HEK293 (cell line): ENCODE measurements at regions not wholly inside any gene's neighbourhood (a gene's known extent, or its start where the extent isn't known, plus 50 kb on each side); places are given as distances from the start of the nearest gene placed in this dataset.

Source experiments
- CTCF ChIA-PET: fragments of 350-600 bp; formaldehyde crosslinking; extraction: SDS; loops from one replicate; lab custom pipeline; 2021; ENCODE audit warnings: antibody characterized with exemption; lab: Yijun Ruan, JAX
- POLR2A ChIA-PET: fragments of 300-600 bp; formaldehyde crosslinking; extraction: SDS; loops from one replicate; lab custom pipeline; 2020; ENCODE audit warnings: antibody characterized with exemption, inconsistent platforms; lab: Yijun Ruan, JAX
- H3K27ac ChIP-seq: fragments of 200-500 bp; sonication (Bioruptor generic); 2 replicates; pipeline ENCODE4 v1.5.1; 2014; ENCODE audit warnings: low read depth, low read length, control low read depth, inconsistent platforms; ENCODE audit errors: extremely low read depth
- H3K36me3 ChIP-seq, 2 experiments: fragments of 200-500 bp in 1 of 2; sonication (Bioruptor generic) in 1 of 2; 1 replicate in 1 of 2; 2 replicates in 1 of 2; pipeline ENCODE4 v1.5.1; 2014 to 2017; ENCODE audit warnings: inconsistent platforms in 2 of 2, low read length in 2 of 2; ENCODE audit not compliant: control insufficient read depth in 2 of 2, insufficient read depth in 1 of 2
- H3K4me1 ChIP-seq: fragments of 200-500 bp; sonication (Bioruptor generic); 2 replicates; pipeline ENCODE4 v1.5.1; 2014; ENCODE audit warnings: mild to moderate bottlenecking, low read length, inconsistent platforms; ENCODE audit not compliant: control insufficient read depth, insufficient read depth
- H3K4me3 ChIP-seq: 2 replicates; pipeline ENCODE4 v1.5.1; 2011; ENCODE audit warnings: low read depth, mild to moderate bottlenecking, control low read depth, low read length, moderate library complexity
- H3K9me3 ChIP-seq: fragments of 200-500 bp; sonication (Bioruptor generic); 2 replicates; pipeline ENCODE4 v1.5.1; 2014; ENCODE audit warnings: low read depth, low read length, inconsistent platforms; ENCODE audit not compliant: control insufficient read depth, insufficient read depth
- GLI2 ChIP-seq: fragments of 450-650 bp; formaldehyde crosslinking; IDR thresholded peaks from 2 replicates; pipeline ENCODE4; 2017; ENCODE audit warnings: missing biosample characterization, missing genetic modification characterization, low read depth, borderline replicate concordance
- IKZF3 ChIP-seq: fragments of 450-650 bp; IDR thresholded peaks from 2 replicates; pipeline ENCODE4 v1.5.0; 2018; ENCODE audit warnings: missing biosample characterization, mild to moderate bottlenecking, missing genetic modification characterization, moderate library complexity
- KLF9 ChIP-seq: fragments of 450-650 bp; formaldehyde crosslinking; IDR thresholded peaks from 2 replicates; pipeline ENCODE4 v1.5.1; 2016; ENCODE audit warnings: missing biosample characterization, missing genetic modification characterization, low read depth
- SCRT2 ChIP-seq: fragments of 450-650 bp; formaldehyde crosslinking; IDR thresholded peaks from 2 replicates; pipeline ENCODE4 v1.5.1; 2016; ENCODE audit warnings: missing biosample characterization, missing genetic modification characterization
- ZFP37 ChIP-seq: fragments of 450-650 bp; formaldehyde crosslinking; IDR thresholded peaks from 2 replicates; pipeline ENCODE4 v1.5.1; 2016; ENCODE audit warnings: missing biosample characterization, missing genetic modification characterization
- ZIC2 ChIP-seq: fragments of 450-650 bp; formaldehyde crosslinking; IDR thresholded peaks from 2 replicates; pipeline ENCODE4 v1.5.1; 2016; ENCODE audit warnings: missing biosample characterization, missing genetic modification characterization
- ZNF133 ChIP-seq: fragments of 450-650 bp; formaldehyde crosslinking; IDR thresholded peaks from 2 replicates; pipeline ENCODE4 v1.5.1; 2016; ENCODE audit warnings: missing biosample characterization, missing genetic modification characterization
- ZNF155 ChIP-seq: fragments of 450-650 bp; formaldehyde crosslinking; IDR thresholded peaks from 2 replicates; pipeline ENCODE4 v1.5.1; 2016; ENCODE audit warnings: missing biosample characterization, missing genetic modification characterization
- ZNF169 ChIP-seq: fragments of 450-650 bp; formaldehyde crosslinking; IDR thresholded peaks from 2 replicates; pipeline ENCODE4 v1.5.1; 2016; ENCODE audit warnings: missing biosample characterization, missing genetic modification characterization
- ZNF202 ChIP-seq: fragments of 450-650 bp; formaldehyde crosslinking; IDR thresholded peaks from 2 replicates; pipeline ENCODE4 v1.5.1; 2016; ENCODE audit warnings: missing biosample characterization, missing genetic modification characterization, borderline replicate concordance
- ZNF221 ChIP-seq: fragments of 450-650 bp; formaldehyde crosslinking; IDR thresholded peaks from 2 replicates; pipeline ENCODE4 v1.5.1; 2017; ENCODE audit warnings: missing biosample characterization, missing genetic modification characterization, borderline replicate concordance
- ZNF501 ChIP-seq: fragments of 450-650 bp; formaldehyde crosslinking; IDR thresholded peaks from 2 replicates; pipeline ENCODE4 v1.5.1; 2016; ENCODE audit warnings: missing biosample characterization, missing genetic modification characterization
- ZNF544 ChIP-seq: fragments of 450-650 bp; formaldehyde crosslinking; IDR thresholded peaks from 2 replicates; pipeline ENCODE4 v1.5.0; 2017; ENCODE audit warnings: missing biosample characterization, missing genetic modification characterization
- ZNF548 ChIP-seq: fragments of 450-650 bp; formaldehyde crosslinking; IDR thresholded peaks from 2 replicates; pipeline ENCODE4 v1.5.1; 2016; ENCODE audit warnings: missing biosample characterization, missing genetic modification characterization
- ZNF561 ChIP-seq: fragments of 450-650 bp; IDR thresholded peaks from 2 replicates; pipeline ENCODE4 v1.5.1; 2018; ENCODE audit warnings: missing biosample characterization, missing genetic modification characterization, borderline replicate concordance
- ZNF585B ChIP-seq: fragments of 450-650 bp; formaldehyde crosslinking; IDR thresholded peaks from 2 replicates; pipeline ENCODE4 v1.5.1; 2016; ENCODE audit warnings: missing biosample characterization, missing genetic modification characterization
- ZNF596 ChIP-seq: fragments of 450-650 bp; IDR thresholded peaks from 2 replicates; pipeline ENCODE4 v1.5.0; 2018; ENCODE audit warnings: missing biosample characterization, mild to moderate bottlenecking, missing genetic modification characterization, moderate library complexity
- ZNF600 ChIP-seq: fragments of 450-650 bp; formaldehyde crosslinking; IDR thresholded peaks from 2 replicates; pipeline ENCODE4 v1.5.1; 2016; ENCODE audit warnings: missing biosample characterization, missing genetic modification characterization
- ZNF792 ChIP-seq: fragments of 450-650 bp; formaldehyde crosslinking; IDR thresholded peaks from 2 replicates; pipeline ENCODE4 v1.5.1; 2016; ENCODE audit warnings: missing biosample characterization, missing genetic modification characterization
- ZNF843 ChIP-seq: fragments of 450-650 bp; formaldehyde crosslinking; IDR thresholded peaks from 2 replicates; pipeline ENCODE4 v1.5.1; 2016; ENCODE audit warnings: missing biosample characterization, missing genetic modification characterization
- ZSCAN23 ChIP-seq: fragments of 450-650 bp; formaldehyde crosslinking; IDR thresholded peaks from 2 replicates; pipeline ENCODE4 v1.5.1; 2016; ENCODE audit warnings: missing biosample characterization, missing genetic modification characterization
- TF ChIP-seq, protein P1 (sequence below): fragments of 450-650 bp; formaldehyde crosslinking; IDR thresholded peaks from 2 replicates; pipeline ENCODE4 v1.5.1; 2017; ENCODE audit warnings: missing biosample characterization, missing genetic modification characterization
- TF ChIP-seq, protein P2 (sequence below): fragments of 450-650 bp; formaldehyde crosslinking; IDR thresholded peaks from 2 replicates; pipeline ENCODE4 v1.5.1; 2016; ENCODE audit warnings: missing biosample characterization, missing genetic modification characterization

DNA sequence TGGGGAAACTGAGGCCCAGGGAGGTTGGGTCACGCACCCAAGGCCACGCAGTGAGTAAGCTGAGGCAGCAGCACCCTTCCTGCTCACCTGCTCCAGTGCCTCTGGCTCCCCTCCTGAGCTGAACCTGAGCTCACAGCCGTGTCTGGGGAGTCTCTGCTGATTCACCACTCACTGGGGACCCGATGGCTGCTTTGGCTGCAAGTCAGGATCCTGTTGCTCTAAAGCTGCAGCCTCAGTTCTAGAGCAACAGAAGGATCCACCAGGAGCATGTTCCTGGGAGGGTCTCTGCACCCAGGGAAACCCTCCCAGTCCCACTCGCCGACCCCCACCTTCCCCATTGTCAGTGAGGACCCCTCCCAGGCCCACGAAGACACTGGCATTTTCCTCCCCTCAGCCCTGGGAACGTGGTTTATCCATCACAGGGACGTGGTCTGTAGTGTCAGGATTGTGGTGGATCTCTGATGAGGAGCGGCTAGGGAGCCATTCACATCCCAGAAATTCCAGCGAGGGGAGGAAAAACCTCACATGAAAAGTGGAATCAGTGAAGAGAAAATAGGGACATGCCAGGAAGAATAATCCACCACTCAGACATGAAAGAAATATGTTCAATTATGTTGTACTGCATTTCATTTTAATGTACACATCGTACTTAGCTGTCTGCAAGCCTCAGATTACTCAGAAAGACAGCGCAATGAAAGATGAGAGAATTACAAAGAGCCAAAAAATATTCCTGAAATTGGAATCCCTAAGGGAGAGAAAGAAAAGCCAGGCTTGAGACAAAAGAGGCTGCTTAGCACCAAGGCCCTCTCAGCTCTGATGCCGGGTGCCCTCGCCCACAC lies 447.2 kb downstream of the MATN1 start:
- no peaks in the 10 kb centered on the region for H3K4me1 ChIP-seq
- H3K36me3 ChIP-seq: no peaks in the 10 kb centered on the region
- no peak overlapping the region for H3K4me3 ChIP-seq
- CTCF ChIA-PET: no interaction called here
- POLR2A ChIA-PET: no interaction called here
- H3K9me3 ChIP-seq: no peaks in the 10 kb centered on the region
- H3K27ac ChIP-seq: no peak overlapping the region
- TF ChIP-seq ZNF221 (tag by site-specific recombination): no peak
- TF ChIP-seq, all 188 proteins: peak for 0

DNA sequence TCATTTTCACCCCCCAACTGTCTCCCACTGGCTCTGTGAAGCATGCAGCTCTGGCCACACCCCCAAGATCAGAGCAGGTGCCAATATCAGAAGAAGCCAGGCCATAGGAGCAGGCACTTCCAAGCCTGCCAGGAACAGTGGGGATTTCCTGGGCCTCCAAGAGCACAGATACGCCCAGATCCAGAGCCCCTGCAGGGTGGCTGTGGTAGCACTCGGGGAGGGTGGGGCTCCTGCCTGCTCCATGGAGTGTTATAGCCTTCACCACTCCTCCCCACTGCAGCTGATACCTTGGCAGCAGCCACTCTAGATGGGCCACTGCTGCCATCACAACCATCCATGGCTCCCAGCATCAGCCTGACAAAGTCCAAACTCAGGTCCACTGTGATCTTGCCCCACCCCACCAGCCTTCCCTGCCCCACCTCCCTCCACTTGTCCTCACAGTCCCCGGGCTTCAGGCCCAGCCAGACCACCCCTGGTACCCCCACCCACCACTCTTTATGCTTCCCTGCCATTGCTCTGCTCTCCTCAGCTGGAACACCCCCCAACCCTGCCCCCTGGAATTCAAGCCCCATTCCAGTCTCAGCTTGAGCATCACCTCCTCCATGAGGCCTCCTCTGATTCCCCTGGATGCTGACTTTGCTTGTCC lies 448.3 kb downstream of the MATN1 start:
- Histone ChIP-seq H3K4me3 (no peak overlapping the region), H3K36me3 (no peaks in the 10 kb centered on the region), H3K27ac (no peak overlapping the region), H3K4me1 (no peaks in the 10 kb centered on the region), H3K9me3 (no peaks in the 10 kb centered on the region)
- ChIA-PET CTCF (interaction anchor here (0.9 kb wide), 1 partner anchor 666 kb away, joined by 5 read pairs; no protein-coding TSS in a partner anchor), POLR2A (no interaction called here)
- TF ChIP-seq ZNF155 (tag by site-specific recombination) (no peak), ZIC2 (tag by site-specific recombination) (peak; percentile 42), ZNF133 (tag by site-specific recombination) (no peak)

DNA sequence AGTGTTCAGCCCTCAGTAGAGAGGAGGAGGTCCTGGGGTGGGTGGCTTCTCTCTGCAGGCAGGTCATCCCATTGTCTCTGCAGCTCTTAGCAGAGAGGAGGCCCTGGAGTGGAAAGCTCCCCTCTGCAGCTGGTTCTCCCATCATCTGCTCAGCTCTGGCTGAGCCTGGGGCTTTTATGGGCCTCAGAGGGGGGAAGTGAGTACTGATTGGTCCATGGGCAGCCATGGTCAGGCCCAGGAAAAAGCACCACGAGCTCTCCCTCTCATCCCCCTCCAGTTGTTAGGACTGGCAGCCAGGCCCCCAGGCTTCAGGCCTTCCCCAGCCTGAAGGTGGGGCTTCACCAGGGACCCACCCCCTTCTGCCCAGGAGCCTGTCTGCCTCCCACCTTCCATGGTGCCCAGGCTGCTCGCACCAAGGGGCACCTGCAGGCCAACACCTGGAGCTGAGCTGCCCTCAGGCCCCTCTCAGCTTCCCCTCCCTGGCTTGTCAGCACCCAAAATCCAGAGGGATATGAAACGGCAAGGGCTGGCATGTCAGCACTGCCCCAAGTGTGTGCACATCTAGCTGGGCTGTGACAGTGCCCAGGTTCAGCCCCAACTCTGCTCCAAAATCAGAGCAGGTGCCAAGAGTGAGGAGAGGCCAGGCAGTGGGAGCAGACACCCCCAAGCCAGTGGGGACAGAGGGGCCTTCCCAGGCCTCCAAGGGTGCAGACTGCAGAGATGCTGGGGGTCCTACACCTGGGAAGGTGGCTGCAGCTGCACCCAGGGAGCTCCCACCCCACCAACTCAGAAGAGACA lies 449.0 kb downstream of the MATN1 start:
- TF ChIP-seq ZNF561 (tag by site-specific recombination): no peak
- TF ChIP-seq ZNF585B (tag by site-specific recombination): no peak
- no peak for TF ChIP-seq GLI2
- no peak for TF ChIP-seq KLF9 (tag by site-specific recombination)
- TF ChIP-seq SCRT2 (tag by site-specific recombination): no peak
- no peak for TF ChIP-seq ZNF501 (tag by site-specific recombination)
- no peak for TF ChIP-seq IKZF3
- no peak for TF ChIP-seq ZSCAN23 (tag by site-specific recombination)
- no peak for TF ChIP-seq ZNF169 (tag by site-specific recombination)
- no peak for TF ChIP-seq ZNF792
- CTCF ChIA-PET: interaction anchor here (0.6 to 0.9 kb wide), 3 partner anchors 42 to 665 kb away, joined by 3 to 5 read pairs (median 4); no protein-coding TSS in a partner anchor
- H3K9me3 ChIP-seq: no peaks in the 10 kb centered on the region
- H3K36me3 ChIP-seq: no peaks in the 10 kb centered on the region
- no peak overlapping the region for H3K27ac ChIP-seq
- H3K4me1 ChIP-seq: no peaks in the 10 kb centered on the region
- POLR2A ChIA-PET: no interaction called here
- no peak overlapping the region for H3K4me3 ChIP-seq

DNA sequence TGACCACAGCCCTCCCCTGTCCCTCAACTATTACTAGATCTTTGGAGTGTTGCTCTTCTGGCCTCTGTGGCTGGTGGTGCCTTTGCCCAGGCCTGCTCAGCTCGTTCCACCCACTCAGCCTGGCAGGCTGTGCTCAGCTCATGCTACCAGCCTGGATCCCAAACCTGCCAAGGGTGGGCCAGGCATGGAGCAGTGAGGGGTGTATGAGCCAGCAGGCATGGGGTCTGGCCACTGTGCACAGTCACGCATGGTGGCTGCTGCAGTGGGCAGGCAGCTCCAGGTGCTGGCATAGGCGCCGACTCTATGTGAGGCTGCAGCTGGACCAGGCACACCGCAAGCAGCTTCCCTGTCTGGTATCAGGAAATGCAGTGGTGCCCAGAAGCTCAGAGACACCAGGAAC lies 449.9 kb downstream of the MATN1 start:
- ChIA-PET CTCF (interaction anchor here (0.7 kb wide), 1 partner anchor 196 kb away, joined by 4 read pairs; no protein-coding TSS in a partner anchor), POLR2A (no interaction called here)
- no peak overlapping the region for H3K4me3 ChIP-seq
- TF ChIP-seq ZNF548 (tag by site-specific recombination) (no peak), ZNF596 (tag by site-specific recombination) (no peak), ZFP37 (no peak), ZNF600 (tag by site-specific recombination) (no peak), ZNF202 (tag by site-specific recombination) (no peak), ZNF843 (no peak), ZNF544 (no peak)
- TF ChIP-seq, protein P1, sequence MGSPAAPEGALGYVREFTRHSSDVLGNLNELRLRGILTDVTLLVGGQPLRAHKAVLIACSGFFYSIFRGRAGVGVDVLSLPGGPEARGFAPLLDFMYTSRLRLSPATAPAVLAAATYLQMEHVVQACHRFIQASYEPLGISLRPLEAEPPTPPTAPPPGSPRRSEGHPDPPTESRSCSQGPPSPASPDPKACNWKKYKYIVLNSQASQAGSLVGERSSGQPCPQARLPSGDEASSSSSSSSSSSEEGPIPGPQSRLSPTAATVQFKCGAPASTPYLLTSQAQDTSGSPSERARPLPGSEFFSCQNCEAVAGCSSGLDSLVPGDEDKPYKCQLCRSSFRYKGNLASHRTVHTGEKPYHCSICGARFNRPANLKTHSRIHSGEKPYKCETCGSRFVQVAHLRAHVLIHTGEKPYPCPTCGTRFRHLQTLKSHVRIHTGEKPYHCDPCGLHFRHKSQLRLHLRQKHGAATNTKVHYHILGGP: no peak
- TF ChIP-seq, protein P2, sequence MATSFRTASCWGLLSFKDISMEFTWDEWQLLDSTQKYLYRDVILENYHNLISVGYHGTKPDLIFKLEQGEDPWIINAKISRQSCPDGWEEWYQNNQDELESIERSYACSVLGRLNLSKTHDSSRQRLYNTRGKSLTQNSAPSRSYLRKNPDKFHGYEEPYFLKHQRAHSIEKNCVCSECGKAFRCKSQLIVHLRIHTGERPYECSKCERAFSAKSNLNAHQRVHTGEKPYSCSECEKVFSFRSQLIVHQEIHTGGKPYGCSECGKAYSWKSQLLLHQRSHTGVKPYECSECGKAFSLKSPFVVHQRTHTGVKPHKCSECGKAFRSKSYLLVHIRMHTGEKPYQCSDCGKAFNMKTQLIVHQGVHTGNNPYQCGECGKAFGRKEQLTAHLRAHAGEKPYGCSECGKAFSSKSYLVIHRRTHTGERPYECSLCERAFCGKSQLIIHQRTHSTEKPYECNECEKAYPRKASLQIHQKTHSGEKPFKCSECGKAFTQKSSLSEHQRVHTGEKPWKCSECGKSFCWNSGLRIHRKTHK (tag by site-specific recombination): no peak

More for the DNA sequence above, 449.9 kb downstream of the MATN1 start:
- H3K4me1 ChIP-seq: no peaks in the 10 kb centered on the region
- H3K36me3 ChIP-seq: no peaks in the 10 kb centered on the region
- H3K9me3 ChIP-seq: no peaks in the 10 kb centered on the region
- no peak overlapping the region for H3K27ac ChIP-seq
